HEK293 (cell line): ENCODE measurements at regions not wholly inside any gene's neighbourhood (a gene's known extent, or its start where the extent isn't known, plus 50 kb on each side); places are given as distances from the start of the nearest gene placed in this dataset.

Source experiments
- ATF2 ChIP-seq: fragments of 450-650 bp; formaldehyde crosslinking; IDR thresholded peaks from 2 replicates; pipeline ENCODE4 v1.5.1; 2016; ENCODE audit warnings: missing biosample characterization, missing genetic modification characterization, low read depth
- CTCF ChIP-seq: fragments of 450-650 bp; formaldehyde crosslinking; IDR thresholded peaks from 2 replicates; pipeline ENCODE4 v1.5.1; 2016; ENCODE audit warnings: missing biosample characterization, missing genetic modification characterization
- HOXA7 ChIP-seq: sonication (generic); formaldehyde crosslinking; IDR thresholded peaks from 2 replicates; pipeline ENCODE4 v1.8.1; 2022; ENCODE audit warnings: missing genetic modification reagents, borderline replicate concordance
- SETDB1 ChIP-seq: IDR thresholded peaks from one replicate; pipeline ENCODE4 v1.6.1; 2017; ENCODE audit warnings: mild to moderate bottlenecking, low read length, moderate library complexity, mixed read lengths; ENCODE audit not compliant: insufficient read length
- YY1 ChIP-seq: fragments of 450-650 bp; formaldehyde crosslinking; IDR thresholded peaks from 2 replicates; pipeline ENCODE4 v1.5.1; 2018; ENCODE audit warnings: missing biosample characterization, missing genetic modification characterization
- ZFP37 ChIP-seq: fragments of 450-650 bp; formaldehyde crosslinking; IDR thresholded peaks from 2 replicates; pipeline ENCODE4 v1.5.1; 2016; ENCODE audit warnings: missing biosample characterization, missing genetic modification characterization
- ZNF324 ChIP-seq: fragments of 450-650 bp; formaldehyde crosslinking; IDR thresholded peaks from 2 replicates; pipeline ENCODE4 v1.5.1; 2016; ENCODE audit warnings: missing biosample characterization, missing genetic modification characterization
- ZNF48 ChIP-seq: fragments of 450-650 bp; formaldehyde crosslinking; IDR thresholded peaks from 2 replicates; pipeline ENCODE4 v1.5.1; 2016; ENCODE audit warnings: missing biosample characterization, missing genetic modification characterization
- ZNF488 ChIP-seq: fragments of 450-650 bp; formaldehyde crosslinking; IDR thresholded peaks from 2 replicates; pipeline ENCODE4 v1.5.1; 2016; ENCODE audit warnings: missing biosample characterization, missing genetic modification characterization
- ZNF530 ChIP-seq: fragments of 450-650 bp; formaldehyde crosslinking; IDR thresholded peaks from 2 replicates; pipeline ENCODE4 v1.5.1; 2016; ENCODE audit warnings: low read depth, missing biosample characterization, missing genetic modification characterization
- ZNF571 ChIP-seq: fragments of 450-650 bp; formaldehyde crosslinking; IDR thresholded peaks from 2 replicates; pipeline ENCODE4 v1.5.0; 2017; ENCODE audit warnings: missing biosample characterization, missing genetic modification characterization
- ZNF629 ChIP-seq: fragments of 450-650 bp; formaldehyde crosslinking; IDR thresholded peaks from 2 replicates; pipeline ENCODE4 v1.5.1; 2017; ENCODE audit warnings: missing biosample characterization, missing genetic modification characterization
- ZNF776 ChIP-seq: fragments of 450-650 bp; formaldehyde crosslinking; IDR thresholded peaks from 2 replicates; pipeline ENCODE4 v1.5.0; 2017; ENCODE audit warnings: missing biosample characterization, missing genetic modification characterization, borderline replicate concordance

- TF ChIP-seq HOXA7 (CRISPR knock-in tag) (no peak), ZNF629 (tag by site-specific recombination) (no peak), YY1 (no peak), CTCF (tag by site-specific recombination) (no peak), ATF2 (no peak), ZNF48 (no peak), ZNF488 (tag by site-specific recombination) (no peak), ZFP37 (tag by site-specific recombination) (no peak), ZNF776 (tag by site-specific recombination) (no peak), ZNF324 (tag by site-specific recombination) (no peak), ZNF530 (tag by site-specific recombination) (no peak), SETDB1 (no peak), ZNF571 (no peak)
Observed at GRCh38 chr17:83186226-83186625, 106.8 kb downstream of the METRNL start.
